HG03521 (cell line): ENCODE measurements at regions not wholly inside any gene's neighbourhood (a gene's known extent, or its start where the extent isn't known, plus 50 kb on each side); places are given as distances from the start of the nearest gene placed in this dataset.
"Not testable (repeated sequence)": the region's sequence is repeated elsewhere in the genome, so short reads cannot be mapped to it uniquely, and the experiment has no call there.

Experiments
- ATAC-seq: cut with Tn5 transposase; IDR thresholded peaks from one replicate; pipeline ENCODE4 v1.9.1; 2021; ENCODE audit warnings: mild to moderate bottlenecking, moderate library complexity; ENCODE audit not compliant: unreplicated experiment

GRCh38 chr13:80685942-80686341 lies 345.0 kb upstream of the SPRY2 start:
- no peak for ATAC-seq

- ATAC-seq, result no peak
Observed at GRCh38 chr13:80684217-80684991, 343.5 kb upstream of the SPRY2 start.

GRCh38 chr13:80680786-80681366 lies 339.9 kb upstream of the SPRY2 start:
- no peak for ATAC-seq

- no peak for ATAC-seq
Observed at GRCh38 chr13:80679423-80679822, 338.5 kb upstream of the SPRY2 start.

GRCh38 chr13:80677227-80677626 lies 336.3 kb upstream of the SPRY2 start:
- no peak for ATAC-seq

GRCh38 chr13:80675442-80675841 lies 334.5 kb upstream of the SPRY2 start:
- ATAC-seq, result not testable (repeated sequence)

GRCh38 chr13:80671773-80672172 lies 330.8 kb upstream of the SPRY2 start:
- no peak for ATAC-seq

- no peak for ATAC-seq
Observed at GRCh38 chr13:80669112-80669511, 328.2 kb upstream of the SPRY2 start.

- ATAC-seq, result no peak
Observed at GRCh38 chr13:80668452-80668851, 327.5 kb upstream of the SPRY2 start.

- no peak for ATAC-seq
Observed at GRCh38 chr13:80666782-80667552, 326.0 kb upstream of the SPRY2 start.

- no peak for ATAC-seq
Observed at GRCh38 chr13:80665792-80666333, 324.9 kb upstream of the SPRY2 start.

GRCh38 chr13:80664950-80665349 lies 324.0 kb upstream of the SPRY2 start:
- ATAC-seq, result no peak

- ATAC-seq, result no peak
Observed at GRCh38 chr13:80663788-80664187, 322.9 kb upstream of the SPRY2 start.

GRCh38 chr13:80658705-80659104 lies 317.8 kb upstream of the SPRY2 start:
- no peak for ATAC-seq

GRCh38 chr13:80656512-80656904 lies 315.6 kb upstream of the SPRY2 start:
- ATAC-seq, result no peak

- ATAC-seq, result no peak
Observed at GRCh38 chr13:80655778-80656511, 315.0 kb upstream of the SPRY2 start.

- ATAC-seq, result no peak
Observed at GRCh38 chr13:80654638-80655249, 313.8 kb upstream of the SPRY2 start.

- no peak for ATAC-seq
Observed at GRCh38 chr13:80649274-80649673, 308.3 kb upstream of the SPRY2 start.

- no peak for ATAC-seq
Observed at GRCh38 chr13:80642641-80643040, 301.7 kb upstream of the SPRY2 start.

- no peak for ATAC-seq
Observed at GRCh38 chr13:80633251-80633650, 292.3 kb upstream of the SPRY2 start.
